ENCODE measurements at regions not wholly inside any gene's neighbourhood (a gene's known extent, or its start where the extent isn't known, plus 50 kb on each side); places are given as distances from the start of the nearest gene placed in this dataset.

- no peak for DNase-seq (ENCODE audit: low read depth in 2 of 2)
These were observed 70.4 kb upstream of the TAMM41 start for GRCh38 chr3:11917051-11917450.

- no peak for DNase-seq (ENCODE audit: low read depth in 2 of 2)
These were observed 72.7 kb upstream of the TAMM41 start for GRCh38 chr3:11919390-11919789.

GRCh38 chr3:11924518-11924917, 77.8 kb upstream of the TAMM41 start:
- no peak for DNase-seq (ENCODE audit: low read depth in 2 of 2)

- no peak for DNase-seq (ENCODE audit: low read depth in 2 of 2)
These were observed 75.8 kb upstream of the SYN2 start for GRCh38 chr3:11928381-11928780.

- no peak for DNase-seq (ENCODE audit: low read depth in 2 of 2)
These were observed 74.7 kb upstream of the SYN2 start for GRCh38 chr3:11929531-11929930.

GRCh38 chr3:11930084-11930483, 74.1 kb upstream of the SYN2 start:
- DNase-seq (ENCODE audit: low read depth in 2 of 2) = no peak

- DNase-seq (ENCODE audit: low read depth in 2 of 2) = no peak
These were observed 71.6 kb upstream of the SYN2 start for GRCh38 chr3:11932636-11933035.

GRCh38 chr3:11933529-11933928, 70.7 kb upstream of the SYN2 start:
- no peak for DNase-seq (ENCODE audit: low read depth in 2 of 2)

GRCh38 chr3:11944052-11944673, 60.0 kb upstream of the SYN2 start:
- DNase-seq (ENCODE audit: low read depth in 2 of 2) = peak; percentile 47 to 60

GRCh38 chr3:11948331-11948730, 55.9 kb upstream of the SYN2 start:
- no peak for DNase-seq (ENCODE audit: low read depth in 2 of 2)

GRCh38 chr3:11948866-11949265, 55.3 kb upstream of the SYN2 start:
- DNase-seq (ENCODE audit: low read depth in 2 of 2) = no peak

- DNase-seq (ENCODE audit: low read depth in 2 of 2) = no peak
These were observed 54.8 kb upstream of the SYN2 start for GRCh38 chr3:11949351-11949750.

GRCh38 chr3:11950576-11950975, 53.6 kb upstream of the SYN2 start:
- DNase-seq (ENCODE audit: low read depth in 2 of 2) = no peak

- DNase-seq (ENCODE audit: low read depth in 2 of 2) = no peak
These were observed 50.8 kb upstream of the SYN2 start for GRCh38 chr3:11953350-11953749.

GRCh38 chr3:11953778-11954177, 50.4 kb upstream of the SYN2 start:
- no peak for DNase-seq (ENCODE audit: low read depth in 2 of 2)

- no peak for DNase-seq (ENCODE audit: low read depth in 2 of 2)
These were observed 49.8 kb upstream of the SYN2 start for GRCh38 chr3:11954312-11954934.
